NCI-H526 treated with DMSO at 0.1 percent for 48 hours (cell line): ENCODE measurements at regions not wholly inside any gene's neighbourhood (a gene's known extent, or its start where the extent isn't known, plus 50 kb on each side); places are given as distances from the start of the nearest gene placed in this dataset.
"Not testable (repeated sequence)": the region's sequence is repeated elsewhere in the genome, so short reads cannot be mapped to it uniquely, and the experiment has no call there.

Experiments
- DNase-seq: peaks from one replicate; lab custom pipeline; 2025; lab: John Stamatoyannopoulos, UW

DNA sequence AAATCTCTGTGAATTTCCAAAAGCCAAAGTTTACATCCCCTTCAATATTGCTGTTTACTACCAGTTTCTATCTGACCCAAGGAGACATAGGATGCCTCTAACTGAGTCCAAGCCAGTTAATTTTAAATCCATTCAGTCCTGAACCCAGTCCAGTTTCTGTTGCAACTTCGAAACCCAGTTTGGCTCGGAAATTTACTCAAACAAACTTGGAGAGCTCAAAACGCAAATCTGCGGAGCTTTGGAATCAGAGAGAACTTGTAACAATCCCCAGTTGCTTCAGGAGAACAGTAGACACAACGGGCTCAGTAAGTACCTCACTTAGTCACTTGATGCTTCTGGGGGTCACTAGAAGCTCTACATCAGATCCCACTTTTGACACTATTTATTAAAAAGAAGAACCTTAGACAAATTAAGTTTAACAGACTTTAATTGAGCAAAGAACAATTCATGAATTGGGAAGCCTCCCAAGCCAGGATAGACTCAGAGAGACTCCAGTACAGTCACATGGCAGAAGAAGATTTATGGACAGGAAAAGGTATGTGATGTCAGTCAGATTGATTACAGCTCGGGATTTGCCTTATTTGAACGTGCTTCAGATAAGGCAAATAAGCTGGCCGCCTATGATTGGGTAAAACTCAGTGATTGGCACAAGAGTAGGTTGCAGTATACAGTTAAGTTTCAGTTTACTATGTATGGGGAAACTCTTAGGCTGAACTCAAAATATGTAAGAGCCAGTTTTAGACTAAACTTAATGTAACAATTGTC lies 118.0 kb downstream of the RFPL4B start:
- DNase-seq = no peak

DNA sequence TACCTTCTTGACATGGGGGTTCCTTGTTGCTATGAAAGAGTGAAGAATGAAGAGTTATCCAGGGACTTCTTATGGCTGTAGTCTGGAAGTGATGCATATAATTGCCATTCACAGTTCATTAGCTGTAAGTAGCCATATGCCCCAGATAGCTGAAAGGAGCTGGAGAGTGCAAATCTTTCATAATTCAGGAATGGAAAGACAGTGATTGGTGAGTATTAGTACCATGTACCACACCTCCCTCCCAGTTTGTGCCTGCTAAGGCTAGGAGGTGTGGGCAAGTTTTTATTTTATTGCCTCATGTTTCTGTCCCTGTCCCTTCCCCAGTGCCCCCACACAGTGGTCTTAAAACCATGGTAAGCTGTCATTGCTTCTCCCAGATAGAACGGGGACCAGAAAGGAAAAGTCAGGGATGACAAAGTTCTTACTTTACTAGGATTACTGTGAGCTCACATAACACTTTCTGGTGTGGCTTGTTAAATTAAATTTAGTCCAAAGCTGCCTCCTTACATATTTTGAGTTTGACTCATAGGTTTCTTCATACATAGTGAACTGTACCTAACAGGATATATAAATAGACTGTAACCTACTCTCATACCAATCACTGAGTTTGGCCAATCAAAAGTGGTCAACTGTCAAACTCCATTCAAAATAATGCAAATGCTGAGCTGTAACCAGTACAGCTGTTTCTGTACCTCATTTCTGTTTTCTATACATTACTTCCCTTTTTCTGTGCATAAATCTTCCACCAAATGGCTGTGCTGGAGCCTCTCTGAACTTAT lies 119.4 kb downstream of the RFPL4B start:
- no peak for DNase-seq

DNA sequence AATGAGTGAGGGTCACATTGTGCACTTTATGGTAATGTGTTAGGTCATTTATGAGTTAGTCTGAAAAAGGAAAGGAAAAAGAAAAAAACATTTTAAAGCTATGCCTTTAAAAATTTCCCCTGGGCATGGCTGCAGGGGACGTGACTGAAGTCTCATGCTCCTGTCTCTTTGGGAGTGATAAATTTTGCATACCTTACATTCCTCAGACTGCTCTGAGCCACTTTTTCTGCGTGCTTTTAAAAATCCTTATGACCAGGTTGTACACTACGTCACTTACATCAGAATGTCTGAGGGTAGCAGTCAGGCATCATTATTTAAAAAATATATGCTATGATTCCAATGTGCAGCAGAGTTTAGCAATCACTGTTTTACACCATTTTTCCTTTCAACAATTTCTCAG lies 121.2 kb downstream of the RFPL4B start:
- DNase-seq = no peak

DNA sequence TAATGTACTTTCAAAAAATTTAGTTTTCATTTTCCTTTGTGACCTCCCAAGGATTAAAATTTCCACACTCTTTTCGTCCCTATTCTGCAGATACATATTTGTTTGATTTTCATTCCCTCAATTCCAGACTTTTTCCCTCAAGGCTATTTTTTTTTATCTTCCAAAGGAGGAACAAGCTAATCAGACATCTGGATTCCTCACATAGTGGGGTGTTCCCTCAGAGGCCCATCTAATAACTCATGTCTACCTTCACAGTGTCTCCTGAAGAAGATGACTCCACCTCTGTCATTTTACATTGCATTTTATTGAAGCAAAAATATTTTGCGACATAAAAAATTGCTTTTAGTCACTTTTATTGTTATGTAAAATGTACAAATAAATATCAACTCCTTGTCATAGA lies 122.2 kb downstream of the RFPL4B start:
- DNase-seq = no peak

DNA sequence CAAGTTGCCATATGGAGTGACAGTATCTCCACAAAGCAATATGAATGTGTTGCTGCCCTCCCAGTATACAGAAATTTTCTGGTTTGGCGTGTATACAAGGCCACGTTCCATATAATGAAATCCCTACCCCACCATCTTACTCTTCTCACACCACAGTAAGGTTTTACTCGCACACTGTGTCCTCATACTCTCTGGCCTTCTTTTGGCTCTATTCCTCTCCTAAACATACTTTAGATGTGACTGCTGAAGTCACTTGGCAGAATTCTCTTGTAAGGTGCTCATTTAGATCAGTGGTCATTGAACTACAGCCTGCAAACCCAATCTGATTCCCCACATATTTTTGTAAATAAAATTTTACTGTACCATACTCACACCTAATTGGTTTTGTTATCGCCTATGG lies 123.2 kb downstream of the RFPL4B start:
- no peak for DNase-seq

DNA sequence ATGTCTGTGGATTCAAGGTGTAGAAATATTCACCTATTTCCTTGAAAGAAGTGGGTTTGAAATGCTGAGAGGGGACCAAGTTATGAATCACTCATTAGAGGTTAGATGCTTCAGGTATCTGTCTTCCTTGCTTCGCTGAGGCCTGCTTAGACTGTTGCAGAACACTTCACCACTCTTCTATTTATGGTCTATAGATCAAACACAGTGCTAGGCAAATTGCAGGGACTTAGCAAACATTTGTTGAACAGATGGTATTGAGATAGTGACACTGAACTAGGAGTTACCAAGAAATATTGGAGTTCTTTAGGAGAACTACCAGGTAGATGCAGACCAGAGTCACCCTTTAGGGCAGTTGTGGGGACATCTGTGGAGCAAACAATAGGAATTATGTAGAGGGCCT lies 123.8 kb downstream of the RFPL4B start:
- DNase-seq = peak; percentile 22

DNA sequence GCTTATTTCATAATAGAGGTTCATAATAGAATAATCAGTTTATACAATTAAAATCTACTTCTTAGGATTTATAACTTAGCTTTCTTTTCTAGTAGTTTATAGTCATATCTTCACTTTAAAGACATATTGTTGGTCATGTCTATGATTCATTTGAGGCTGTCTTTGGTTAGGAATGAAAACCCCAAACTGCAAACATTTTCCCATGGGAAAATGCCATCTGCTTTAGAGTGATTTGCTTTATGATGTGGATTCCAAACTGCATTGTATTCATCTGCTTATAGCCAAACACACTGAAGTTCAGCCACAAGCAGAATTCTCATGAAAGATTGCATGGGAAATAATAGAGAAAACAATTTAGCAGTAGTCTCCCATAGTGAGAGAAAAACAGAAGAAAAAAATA lies 128.0 kb downstream of the RFPL4B start:
- DNase-seq = no peak

DNA sequence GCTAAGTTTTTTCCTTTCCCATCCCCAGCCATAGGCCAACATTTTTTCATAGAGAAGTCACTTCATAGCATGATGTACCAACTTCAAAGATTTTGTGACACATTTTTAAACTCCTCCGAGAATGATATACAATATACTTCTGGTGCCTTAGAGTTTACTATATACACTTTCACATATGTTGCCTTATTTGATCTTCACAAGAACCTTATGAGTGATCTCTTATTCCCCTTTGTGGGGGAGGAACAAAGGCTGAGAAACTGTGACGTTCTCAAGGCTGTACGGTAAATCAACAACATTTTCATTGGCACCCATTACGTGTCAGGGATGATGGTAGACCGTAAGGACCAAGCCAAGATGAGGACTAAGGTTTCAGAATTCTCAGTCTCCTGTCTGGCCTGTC lies 130.0 kb downstream of the RFPL4B start:
- DNase-seq = no peak

DNA sequence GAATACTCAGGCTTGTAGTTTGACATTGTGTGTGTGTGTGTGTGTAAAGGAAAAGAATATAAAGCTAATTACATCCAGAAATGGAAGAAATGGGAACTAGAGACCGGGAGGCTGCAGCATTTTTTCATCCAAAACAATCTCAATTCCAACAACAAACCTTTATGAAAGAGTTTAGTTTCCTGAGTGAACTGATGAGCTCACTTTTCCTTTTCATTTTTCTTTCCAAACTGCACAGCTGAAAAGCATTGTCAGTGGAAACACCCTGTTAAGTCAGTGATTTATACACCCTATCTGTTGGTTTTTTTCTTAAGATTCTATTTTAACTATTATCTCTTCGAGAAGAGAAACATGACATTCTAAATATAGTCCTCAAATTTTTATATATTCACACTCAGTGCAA lies 130.9 kb downstream of the RFPL4B start:
- DNase-seq = no peak

DNA sequence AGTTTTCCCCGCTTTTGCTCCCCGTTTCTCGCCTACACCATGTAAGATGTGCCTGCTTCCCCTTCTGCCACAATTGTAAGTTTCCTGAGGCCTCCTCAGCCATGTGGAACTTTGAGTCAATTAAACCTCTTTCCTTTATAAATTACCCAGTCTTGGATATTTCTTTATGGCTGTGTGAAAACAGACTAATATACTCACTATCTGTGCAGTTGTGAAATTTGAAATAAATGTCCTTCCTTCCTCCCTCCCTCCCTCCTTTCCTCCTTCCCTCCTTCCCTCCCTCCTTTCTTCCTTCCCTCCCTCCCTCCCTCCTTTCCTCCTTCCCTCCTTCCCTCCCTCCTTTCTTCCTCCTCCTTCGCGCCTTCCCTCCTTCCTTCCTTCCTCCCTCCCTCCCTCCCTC lies 132.8 kb downstream of the RFPL4B start:
- DNase-seq = not testable (repeated sequence)

DNA sequence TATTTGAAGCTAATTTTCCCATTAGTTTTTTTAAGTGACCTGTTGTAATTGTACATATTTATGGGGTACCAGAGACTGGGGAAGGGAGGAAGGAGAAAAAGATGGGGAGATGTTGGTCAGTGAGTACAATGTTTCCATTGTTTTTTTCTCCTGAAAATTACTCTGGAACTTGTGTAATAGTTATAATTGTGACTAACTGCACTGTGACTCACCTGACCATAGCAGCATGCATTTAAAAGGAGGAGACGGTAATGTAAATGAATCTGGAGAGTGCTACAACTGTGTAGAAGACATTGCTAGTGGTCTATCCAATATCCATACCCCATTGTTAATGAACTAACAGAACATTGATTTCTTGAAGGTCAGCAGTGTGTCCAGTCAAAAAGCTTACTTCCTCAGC lies 133.4 kb downstream of the RFPL4B start:
- DNase-seq = no peak

DNA sequence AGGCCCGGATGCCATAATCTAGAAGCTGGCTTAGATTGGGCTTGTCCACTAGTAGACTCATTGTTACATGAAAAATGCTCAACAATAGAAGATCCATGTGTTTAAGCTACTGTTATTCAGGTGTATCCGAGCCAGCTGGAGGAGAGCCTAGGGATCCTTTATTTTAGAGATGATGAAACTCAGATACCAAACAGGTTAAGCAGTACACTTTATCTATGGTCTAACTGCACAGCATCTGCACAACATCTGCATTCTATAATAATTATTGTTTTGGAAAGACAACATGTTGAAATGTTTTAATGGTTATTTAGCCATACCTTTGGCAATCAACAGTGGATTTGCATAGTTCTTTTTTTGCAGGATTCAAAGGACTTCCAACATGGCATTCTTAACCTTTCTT lies 134.1 kb downstream of the RFPL4B start:
- DNase-seq = no peak

DNA sequence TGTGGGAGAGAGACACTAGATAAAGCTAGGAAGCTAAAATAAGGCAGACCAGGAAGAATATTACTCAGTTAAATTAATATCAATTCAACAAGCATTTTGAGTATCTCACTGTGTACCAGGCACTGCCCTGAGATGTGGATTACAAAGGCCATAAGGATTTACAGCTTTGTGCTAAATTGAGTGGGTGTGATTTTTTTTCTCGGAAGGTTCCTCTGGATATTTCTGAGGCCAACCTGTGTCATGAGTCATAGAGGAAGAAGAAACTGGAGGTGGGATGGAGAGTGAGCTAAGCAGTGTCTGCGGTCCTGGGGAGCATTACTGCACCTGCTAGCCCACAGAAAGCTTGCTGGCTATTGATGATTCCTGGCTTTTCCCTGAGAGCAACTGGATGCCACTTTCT lies 135.2 kb downstream of the RFPL4B start:
- no peak for DNase-seq

DNA sequence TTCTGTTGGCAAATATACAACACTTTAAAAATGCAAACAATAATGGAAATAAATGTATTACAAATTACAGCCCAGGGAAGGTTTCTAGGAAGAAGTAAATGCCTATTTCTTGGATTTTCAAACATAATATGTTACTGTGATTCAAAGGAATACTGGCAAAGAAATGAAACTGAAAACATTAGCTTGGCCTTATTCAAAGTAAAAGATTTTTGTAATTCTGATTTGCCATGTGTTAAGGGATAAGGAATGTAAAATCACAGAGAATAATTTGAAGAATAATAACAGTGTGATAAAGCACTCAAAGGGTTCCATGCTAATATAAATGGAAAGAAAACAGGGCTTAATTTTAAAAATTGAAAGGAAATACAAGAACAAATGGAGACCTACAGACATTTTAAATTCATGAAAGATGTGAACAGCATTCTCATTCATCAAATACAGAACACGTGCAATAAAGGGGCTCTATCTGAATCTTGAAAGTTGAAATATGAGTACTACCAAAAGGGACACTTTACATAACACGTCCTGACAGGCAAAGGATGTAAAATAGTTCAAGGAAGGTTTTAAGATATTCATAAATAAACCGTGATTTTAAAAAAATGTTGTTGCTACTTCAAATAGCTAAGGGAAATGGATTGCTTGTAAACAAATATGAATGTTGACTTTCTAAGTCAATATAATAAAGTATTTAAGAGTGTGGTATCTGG lies 138.1 kb downstream of the RFPL4B start:
- no peak for DNase-seq

DNA sequence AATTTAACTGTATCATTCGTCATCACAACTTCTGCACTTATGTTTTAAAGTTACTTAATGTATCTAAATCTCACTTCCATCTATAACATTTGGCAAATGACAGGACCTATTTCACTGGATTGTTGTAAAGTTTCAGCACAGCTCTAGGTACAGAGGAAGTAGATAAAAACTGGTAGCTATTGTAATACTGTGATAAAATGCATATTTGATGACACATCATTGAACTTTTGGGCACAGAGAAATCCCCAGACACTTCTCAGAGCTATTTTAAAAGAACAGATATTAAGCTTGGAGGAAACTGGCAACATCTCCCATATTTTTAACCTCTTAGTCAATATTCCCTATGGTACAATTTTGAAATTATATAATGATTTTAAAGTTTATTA lies 138.7 kb downstream of the RFPL4B start:
- DNase-seq = no peak

DNA sequence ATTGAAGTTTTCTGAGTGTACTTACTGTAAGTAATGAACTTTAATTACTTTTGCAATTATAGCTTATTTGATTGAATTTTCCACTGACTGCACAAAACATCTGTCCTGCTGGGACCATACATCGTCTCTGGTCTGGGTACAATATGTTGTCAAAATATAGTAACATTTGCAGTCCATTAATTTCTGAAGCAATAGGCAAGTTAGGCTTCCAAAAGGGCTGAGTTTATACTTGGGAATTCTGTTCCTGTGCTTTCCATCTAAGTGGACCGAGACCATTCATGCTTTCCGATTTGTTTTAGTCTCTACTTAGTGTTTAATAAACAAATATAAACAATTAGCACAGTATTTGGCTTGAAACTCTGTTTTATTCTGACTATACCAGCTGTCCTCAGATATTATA lies 139.3 kb downstream of the RFPL4B start:
- no peak for DNase-seq

DNA sequence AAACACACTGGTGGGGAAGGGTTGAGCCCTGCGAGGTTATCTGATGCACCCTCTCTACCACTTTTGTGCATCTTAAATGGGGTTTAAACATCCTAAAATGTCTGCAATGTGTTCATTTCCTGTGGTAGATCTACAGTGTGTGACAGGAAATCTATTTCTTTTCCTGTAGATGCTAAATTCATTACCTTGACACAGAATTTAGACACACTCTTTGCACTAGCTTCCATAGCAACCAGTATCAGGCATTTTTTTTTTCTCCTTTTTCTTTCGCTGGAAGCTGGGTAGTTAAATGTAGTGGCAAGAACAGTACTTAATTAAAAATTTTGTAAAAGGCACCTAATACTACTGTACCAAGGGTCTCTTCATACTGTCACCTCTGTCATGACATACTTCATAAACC lies 141.1 kb downstream of the RFPL4B start:
- DNase-seq = no peak

DNA sequence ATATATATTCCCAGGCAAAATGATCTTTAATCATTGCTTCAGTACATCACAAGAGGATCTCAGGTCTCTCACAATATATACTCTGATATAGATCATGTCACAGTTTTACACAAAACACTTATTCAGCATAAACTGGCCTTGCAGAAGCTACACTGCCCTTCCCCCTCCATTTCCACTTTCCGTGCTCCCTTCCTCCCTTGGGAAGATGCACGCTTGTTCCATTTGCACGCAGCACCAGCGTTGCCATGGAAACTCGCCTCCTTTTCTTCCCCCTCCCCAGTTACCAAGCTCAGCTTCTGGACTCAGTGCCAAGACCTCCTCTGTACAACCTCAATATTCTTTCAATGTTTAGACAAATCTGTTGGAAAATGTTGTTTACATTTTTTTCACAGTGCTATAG lies 154.6 kb downstream of the RFPL4B start:
- peak; percentile 36 for DNase-seq

DNA sequence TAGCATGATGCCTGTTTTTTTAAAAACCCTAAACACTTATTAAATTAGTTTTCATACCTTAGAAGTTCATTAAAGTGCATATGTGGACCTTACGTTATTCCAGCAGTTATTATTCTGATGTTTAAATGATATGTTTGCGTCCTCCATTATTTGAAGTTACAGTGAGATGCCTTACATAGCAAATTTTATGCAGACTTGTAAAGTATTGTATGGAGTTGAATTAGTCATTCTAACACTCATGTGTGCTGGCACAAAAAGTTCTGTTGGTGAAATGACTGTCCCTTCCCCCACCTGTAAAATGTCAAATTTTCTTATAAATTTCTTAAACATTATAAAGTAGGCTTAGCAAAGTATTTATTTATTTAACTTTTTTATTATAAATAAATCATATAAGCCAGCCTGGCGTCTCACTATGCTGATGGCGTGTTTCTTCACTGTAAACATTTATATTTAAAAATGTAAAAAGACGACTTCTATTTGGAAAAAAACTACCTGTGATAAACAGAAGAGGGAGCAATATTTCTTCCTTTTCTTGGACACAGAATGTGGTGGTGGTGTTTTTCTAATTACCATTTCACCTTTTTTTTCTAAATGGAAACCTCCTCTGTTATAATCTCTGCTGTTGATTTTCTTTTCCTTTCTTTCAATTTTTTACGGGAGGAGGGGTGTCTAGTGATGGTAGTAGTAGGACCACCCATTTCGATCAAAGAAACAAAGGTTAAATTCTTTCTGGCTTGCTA lies 155.4 kb downstream of the RFPL4B start:
- DNase-seq = peak; percentile 66

DNA sequence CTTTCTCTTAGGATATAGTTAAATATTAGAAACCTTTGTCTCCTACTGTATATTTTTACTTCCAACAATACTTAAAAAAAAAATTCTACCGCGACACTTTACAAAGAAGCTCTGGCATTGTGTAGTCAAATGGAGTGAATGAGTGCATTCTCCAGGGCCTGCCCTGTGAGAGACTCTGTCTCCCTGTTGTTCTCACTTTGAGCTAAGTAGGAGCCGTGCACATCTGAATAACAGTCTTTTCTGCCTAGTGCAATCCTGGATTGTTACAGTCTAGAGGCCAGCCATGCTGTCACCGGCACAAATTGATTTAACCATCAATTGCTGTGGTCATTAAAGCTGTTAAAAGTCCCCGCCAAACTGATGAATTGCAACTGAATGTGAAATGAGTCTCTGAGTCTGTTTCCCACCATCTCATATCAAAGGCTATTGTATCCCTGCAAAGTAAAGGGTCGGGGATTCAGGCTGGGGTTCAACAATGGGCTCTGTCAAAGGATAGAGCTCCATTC lies 156.0 kb downstream of the RFPL4B start:
- peak; percentile 91 for DNase-seq

DNA sequence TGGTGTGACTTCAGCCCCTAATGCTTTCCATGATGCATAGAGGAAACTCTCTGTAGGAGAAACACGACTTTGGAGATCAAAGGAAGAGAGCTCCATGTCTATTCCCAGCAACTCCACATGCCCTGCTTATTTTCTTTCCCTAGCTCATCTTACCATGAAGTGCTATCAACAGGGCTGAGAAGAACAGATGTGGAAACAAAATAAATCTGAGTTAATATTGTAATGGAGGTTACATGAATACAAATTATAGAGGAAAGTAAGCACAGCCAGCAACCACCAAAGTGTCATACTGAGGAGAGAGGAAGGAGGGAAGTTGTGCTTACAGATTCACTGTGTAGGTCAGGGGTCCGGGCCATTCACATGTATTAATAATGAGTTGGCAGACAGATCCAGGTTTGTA lies 157.5 kb downstream of the RFPL4B start:
- DNase-seq = no peak

DNA sequence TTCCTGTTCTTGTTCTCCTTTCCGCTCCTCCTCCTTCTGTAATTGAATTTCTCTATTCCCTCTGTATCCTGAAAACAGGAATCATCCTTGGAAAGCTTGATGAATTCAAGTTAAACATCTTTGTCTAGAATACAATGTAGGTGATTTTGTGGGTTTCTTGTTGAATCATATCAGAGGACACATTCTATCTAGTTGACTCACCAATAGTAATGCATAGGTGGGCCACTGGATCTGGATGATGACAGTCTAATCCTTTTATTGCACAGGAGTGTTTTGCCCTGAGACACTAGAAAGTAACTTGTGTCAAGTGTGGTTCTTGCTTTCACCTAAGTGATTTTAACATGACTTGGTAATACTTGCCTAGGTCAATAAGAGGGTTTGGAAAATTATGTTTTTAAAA lies 164.3 kb downstream of the RFPL4B start:
- DNase-seq = no peak
